WTC11 (cell line): ENCODE measurements at regions not wholly inside any gene's neighbourhood (a gene's known extent, or its start where the extent isn't known, plus 50 kb on each side); places are given as distances from the start of the nearest gene placed in this dataset.

ENCODE experiments used
- ATAC-seq: fragments of 200-7000 bp; cut with Tn5 transposase; 2 replicates; pipeline ENCODE4 v1.10.0; 2021; ENCODE audit warnings: mild to moderate bottlenecking, moderate library complexity
- CTCF ChIA-PET: fragments of 300-600 bp; sonication (Branson Sonifier 250); formaldehyde crosslinking; loops from one replicate; lab custom pipeline; 2021; ENCODE audit warnings: antibody characterized with exemption; lab: Charles Lee
- POLR2A ChIA-PET: fragments of 350-600 bp; sonication (Branson Sonifier 250); formaldehyde crosslinking; loops from one replicate; lab custom pipeline; 2021; ENCODE audit warnings: antibody characterized with exemption; lab: Charles Lee
- DNase-seq: peaks from one replicate; pipeline ENCODE4 v3.0.0; 2021; ENCODE audit warnings: low spot score
- H3K27ac Mint-ChIP-seq: 2 replicates; pipeline ENCODE4 v1.8.0; 2021; ENCODE audit warnings: mixed read lengths
- H3K27me3 Mint-ChIP-seq: 2 replicates; pipeline ENCODE4 v1.8.0; 2021; ENCODE audit warnings: low read depth, mild to moderate bottlenecking, moderate library complexity, mixed read lengths
- H3K36me3 Mint-ChIP-seq: 2 replicates; pipeline ENCODE4 v1.8.0; 2021; ENCODE audit warnings: mixed read lengths
- H3K4me1 Mint-ChIP-seq: 2 replicates; pipeline ENCODE4 v1.8.0; 2022; ENCODE audit warnings: mixed read lengths
- H3K4me3 Mint-ChIP-seq: 2 replicates; pipeline ENCODE4 v1.8.0; 2021; ENCODE audit warnings: mild to moderate bottlenecking, moderate library complexity, mixed read lengths
- H3K9me3 Mint-ChIP-seq: 2 replicates; pipeline ENCODE4 v1.8.0; 2021; ENCODE audit warnings: mixed read lengths
- CREM ChIP-seq: sonication (generic); formaldehyde crosslinking; IDR thresholded peaks from 2 replicates; pipeline ENCODE4 v1.8.1; 2022; ENCODE audit warnings: mild to moderate bottlenecking, missing genetic modification reagents, moderate library complexity
- ETV6 ChIP-seq: sonication (generic); formaldehyde crosslinking; IDR thresholded peaks from 2 replicates; pipeline ENCODE4 v1.8.1; 2022; ENCODE audit warnings: mild to moderate bottlenecking, missing genetic modification reagents
- FOXP1 ChIP-seq: sonication (generic); formaldehyde crosslinking; IDR thresholded peaks from 2 replicates; pipeline ENCODE4 v1.8.0; 2022; ENCODE audit warnings: missing genetic modification reagents, mild to moderate bottlenecking, moderate library complexity, borderline replicate concordance
- KAT7 ChIP-seq: sonication (generic); formaldehyde crosslinking; IDR thresholded peaks from 2 replicates; pipeline ENCODE4 v1.8.1; 2023; ENCODE audit warnings: missing genetic modification reagents, mild to moderate bottlenecking, borderline replicate concordance
- MXD4 ChIP-seq: fragments of 250-450 bp; sonication (Bioruptor Pico); IDR thresholded peaks from 2 replicates; pipeline ENCODE4 v1.8.0; 2021; ENCODE audit warnings: mild to moderate bottlenecking, moderate library complexity, borderline replicate concordance
- NFATC4 ChIP-seq: fragments of 250-450 bp; sonication (Bioruptor Pico); IDR thresholded peaks from 2 replicates; pipeline ENCODE4 v1.9.0; 2021; ENCODE audit warnings: mild to moderate bottlenecking
- PRRX2 ChIP-seq: fragments of 250-450 bp; sonication (Bioruptor Pico); IDR thresholded peaks from 2 replicates; pipeline ENCODE4 v1.8.0; 2021; ENCODE audit warnings: mild to moderate bottlenecking
- RELA ChIP-seq: sonication (generic); formaldehyde crosslinking; IDR thresholded peaks from 2 replicates; pipeline ENCODE4 v1.8.1; 2022; ENCODE audit warnings: missing genetic modification reagents, mild to moderate bottlenecking, borderline replicate concordance
- SOX15 ChIP-seq: fragments of 250-450 bp; sonication (Bioruptor Pico); IDR thresholded peaks from 2 replicates; pipeline ENCODE4 v1.9.0; 2021; ENCODE audit warnings: mild to moderate bottlenecking
- TEAD1 ChIP-seq: sonication (generic); formaldehyde crosslinking; IDR thresholded peaks from 2 replicates; pipeline ENCODE4 v1.8.0; 2022; ENCODE audit warnings: mild to moderate bottlenecking, missing genetic modification reagents
- ZBTB21 ChIP-seq: sonication (generic); formaldehyde crosslinking; IDR thresholded peaks from 2 replicates; pipeline ENCODE4 v1.8.1; 2023; ENCODE audit warnings: mild to moderate bottlenecking, missing genetic modification reagents, borderline replicate concordance
- ZNF317 ChIP-seq: sonication (generic); formaldehyde crosslinking; IDR thresholded peaks from 2 replicates; pipeline ENCODE4 v1.8.1; 2023; ENCODE audit warnings: low read depth, mild to moderate bottlenecking, moderate library complexity, missing genetic modification reagents, borderline replicate concordance
- TF ChIP-seq, protein P1 (sequence below): sonication (generic); formaldehyde crosslinking; IDR thresholded peaks from 2 replicates; pipeline ENCODE4 v1.8.0; 2022; ENCODE audit warnings: missing genetic modification reagents
- TF ChIP-seq, protein P2 (sequence below): sonication (generic); formaldehyde crosslinking; IDR thresholded peaks from 2 replicates; pipeline ENCODE4 v1.8.0; 2022; ENCODE audit warnings: mild to moderate bottlenecking, missing genetic modification reagents
- TF ChIP-seq, protein P3 (sequence below): sonication (generic); formaldehyde crosslinking; IDR thresholded peaks from 2 replicates; pipeline ENCODE4 v1.8.1; 2022; ENCODE audit warnings: low read depth, mild to moderate bottlenecking, moderate library complexity, missing genetic modification reagents, borderline replicate concordance
- TF ChIP-seq, protein P4 (sequence below): sonication (generic); formaldehyde crosslinking; IDR thresholded peaks from 2 replicates; pipeline ENCODE4 v1.8.1; 2023; ENCODE audit warnings: mild to moderate bottlenecking, missing genetic modification reagents
- TF ChIP-seq, protein P5 (sequence below): sonication (generic); formaldehyde crosslinking; IDR thresholded peaks from 2 replicates; pipeline ENCODE4 v1.8.0; 2022; ENCODE audit warnings: mild to moderate bottlenecking, missing genetic modification reagents
- TF ChIP-seq, protein P6 (sequence below): fragments of 250-450 bp; sonication (Bioruptor Pico); IDR thresholded peaks from 2 replicates; pipeline ENCODE4 v1.9.0; 2021; ENCODE audit warnings: mild to moderate bottlenecking

DNA sequence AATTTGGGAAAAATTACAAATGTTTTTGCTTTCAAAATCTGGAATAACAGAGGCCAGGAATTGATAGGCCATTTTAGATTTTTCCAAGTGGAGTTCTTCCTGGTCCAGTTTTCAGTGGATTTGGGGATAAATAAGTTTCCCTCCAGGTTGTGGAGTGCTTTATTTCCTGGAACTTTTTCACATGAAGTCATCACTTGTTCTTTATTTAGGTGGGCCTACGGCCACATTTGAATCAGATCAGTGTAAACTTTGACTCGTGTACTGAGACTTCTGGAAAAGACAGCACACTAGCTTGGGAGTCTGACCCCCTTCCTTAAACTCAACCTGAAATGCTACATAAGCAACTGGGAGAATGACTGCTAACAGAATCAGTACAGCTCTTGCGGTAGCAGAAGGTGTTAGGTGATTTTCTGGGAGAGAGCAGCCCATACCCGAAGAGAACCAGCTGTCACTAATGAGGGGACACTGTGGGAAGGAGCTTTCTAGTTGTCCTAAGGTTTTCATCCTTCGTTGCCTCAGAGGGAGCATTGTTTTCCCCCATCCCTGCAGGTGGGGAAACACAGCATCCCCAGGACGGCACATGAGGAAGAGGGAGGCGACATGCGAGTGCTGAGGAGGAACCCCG, 235.2 kb upstream of the FAT1 start (continued):
- TF ChIP-seq, protein P1, sequence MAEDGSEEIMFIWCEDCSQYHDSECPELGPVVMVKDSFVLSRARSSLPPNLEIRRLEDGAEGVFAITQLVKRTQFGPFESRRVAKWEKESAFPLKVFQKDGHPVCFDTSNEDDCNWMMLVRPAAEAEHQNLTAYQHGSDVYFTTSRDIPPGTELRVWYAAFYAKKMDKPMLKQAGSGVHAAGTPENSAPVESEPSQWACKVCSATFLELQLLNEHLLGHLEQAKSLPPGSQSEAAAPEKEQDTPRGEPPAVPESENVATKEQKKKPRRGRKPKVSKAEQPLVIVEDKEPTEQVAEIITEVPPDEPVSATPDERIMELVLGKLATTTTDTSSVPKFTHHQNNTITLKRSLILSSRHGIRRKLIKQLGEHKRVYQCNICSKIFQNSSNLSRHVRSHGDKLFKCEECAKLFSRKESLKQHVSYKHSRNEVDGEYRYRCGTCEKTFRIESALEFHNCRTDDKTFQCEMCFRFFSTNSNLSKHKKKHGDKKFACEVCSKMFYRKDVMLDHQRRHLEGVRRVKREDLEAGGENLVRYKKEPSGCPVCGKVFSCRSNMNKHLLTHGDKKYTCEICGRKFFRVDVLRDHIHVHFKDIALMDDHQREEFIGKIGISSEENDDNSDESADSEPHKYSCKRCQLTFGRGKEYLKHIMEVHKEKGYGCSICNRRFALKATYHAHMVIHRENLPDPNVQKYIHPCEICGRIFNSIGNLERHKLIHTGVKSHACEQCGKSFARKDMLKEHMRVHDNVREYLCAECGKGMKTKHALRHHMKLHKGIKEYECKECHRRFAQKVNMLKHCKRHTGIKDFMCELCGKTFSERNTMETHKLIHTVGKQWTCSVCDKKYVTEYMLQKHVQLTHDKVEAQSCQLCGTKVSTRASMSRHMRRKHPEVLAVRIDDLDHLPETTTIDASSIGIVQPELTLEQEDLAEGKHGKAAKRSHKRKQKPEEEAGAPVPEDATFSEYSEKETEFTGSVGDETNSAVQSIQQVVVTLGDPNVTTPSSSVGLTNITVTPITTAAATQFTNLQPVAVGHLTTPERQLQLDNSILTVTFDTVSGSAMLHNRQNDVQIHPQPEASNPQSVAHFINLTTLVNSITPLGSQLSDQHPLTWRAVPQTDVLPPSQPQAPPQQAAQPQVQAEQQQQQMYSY (CRISPR knock-in tag), result no peak
- TF ChIP-seq KAT7 (no peak), SOX15 (no peak), MXD4 (CRISPR knock-in tag) (no peak), TEAD1 (no peak), RELA (CRISPR knock-in tag) (no peak), ZBTB21 (no peak), ZNF317 (CRISPR knock-in tag) (no peak)
- TF ChIP-seq, protein P2, sequence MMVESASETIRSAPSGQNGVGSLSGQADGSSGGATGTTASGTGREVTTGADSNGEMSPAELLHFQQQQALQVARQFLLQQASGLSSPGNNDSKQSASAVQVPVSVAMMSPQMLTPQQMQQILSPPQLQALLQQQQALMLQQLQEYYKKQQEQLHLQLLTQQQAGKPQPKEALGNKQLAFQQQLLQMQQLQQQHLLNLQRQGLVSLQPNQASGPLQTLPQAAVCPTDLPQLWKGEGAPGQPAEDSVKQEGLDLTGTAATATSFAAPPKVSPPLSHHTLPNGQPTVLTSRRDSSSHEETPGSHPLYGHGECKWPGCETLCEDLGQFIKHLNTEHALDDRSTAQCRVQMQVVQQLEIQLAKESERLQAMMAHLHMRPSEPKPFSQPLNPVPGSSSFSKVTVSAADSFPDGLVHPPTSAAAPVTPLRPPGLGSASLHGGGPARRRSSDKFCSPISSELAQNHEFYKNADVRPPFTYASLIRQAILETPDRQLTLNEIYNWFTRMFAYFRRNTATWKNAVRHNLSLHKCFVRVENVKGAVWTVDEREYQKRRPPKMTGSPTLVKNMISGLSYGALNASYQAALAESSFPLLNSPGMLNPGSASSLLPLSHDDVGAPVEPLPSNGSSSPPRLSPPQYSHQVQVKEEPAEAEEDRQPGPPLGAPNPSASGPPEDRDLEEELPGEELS (CRISPR knock-in tag), result no peak

DNA sequence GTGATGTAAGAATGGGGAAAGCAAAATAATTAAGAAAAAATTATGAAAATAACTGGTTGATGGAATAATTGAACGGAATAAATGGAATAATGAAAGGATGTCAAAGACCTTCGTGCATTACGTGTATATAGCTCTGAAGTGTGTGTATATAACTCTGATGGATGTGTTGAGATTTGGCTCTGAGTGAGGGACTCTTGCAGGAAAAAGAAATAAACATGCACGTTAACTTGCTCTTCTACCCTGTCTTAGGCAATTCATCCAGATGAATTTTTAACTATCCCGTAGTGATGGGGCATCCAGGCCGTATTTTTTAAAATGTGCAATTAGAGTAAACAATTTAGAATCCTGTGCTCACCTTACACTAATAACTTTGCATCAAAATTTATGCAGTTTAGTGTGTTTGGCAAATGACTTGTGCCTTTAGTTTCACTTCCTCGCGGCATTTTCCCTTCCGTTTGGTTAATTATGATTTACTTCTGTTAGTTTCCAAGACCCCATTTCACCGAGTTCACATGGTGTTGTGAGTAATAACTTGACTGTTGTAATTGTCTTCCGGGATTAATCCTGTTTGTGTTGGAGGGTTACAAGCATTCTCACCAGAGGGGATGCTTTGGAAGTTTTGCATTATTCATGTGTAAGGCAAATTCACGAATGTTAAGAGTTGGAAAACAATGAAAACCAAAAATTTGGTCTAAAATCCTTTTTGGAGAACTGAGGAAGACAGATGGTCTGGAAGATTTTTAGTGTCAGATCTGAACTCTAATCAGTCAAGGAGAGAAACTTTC, 256.5 kb upstream of the FAT1 start:
- Mint-ChIP-seq H3K9me3 (no peaks in the 10 kb centered on the region), H3K4me1 (peaks cover 20% of the 10 kb centered on the region), H3K27ac (peak overlapping the region; percentile 55; the same call in 1 of the 2 replicates)
- CTCF ChIA-PET, result no interaction called here
- DNase-seq, result no peak
- TF ChIP-seq, protein P3, sequence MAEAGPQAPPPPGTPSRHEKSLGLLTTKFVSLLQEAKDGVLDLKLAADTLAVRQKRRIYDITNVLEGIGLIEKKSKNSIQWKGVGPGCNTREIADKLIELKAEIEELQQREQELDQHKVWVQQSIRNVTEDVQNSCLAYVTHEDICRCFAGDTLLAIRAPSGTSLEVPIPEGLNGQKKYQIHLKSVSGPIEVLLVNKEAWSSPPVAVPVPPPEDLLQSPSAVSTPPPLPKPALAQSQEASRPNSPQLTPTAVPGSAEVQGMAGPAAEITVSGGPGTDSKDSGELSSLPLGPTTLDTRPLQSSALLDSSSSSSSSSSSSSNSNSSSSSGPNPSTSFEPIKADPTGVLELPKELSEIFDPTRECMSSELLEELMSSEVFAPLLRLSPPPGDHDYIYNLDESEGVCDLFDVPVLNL (CRISPR knock-in tag), result no peak
- no peak for TF ChIP-seq PRRX2
- no peak for TF ChIP-seq CREM
- no peak for TF ChIP-seq TEAD1
- TF ChIP-seq, protein P4, sequence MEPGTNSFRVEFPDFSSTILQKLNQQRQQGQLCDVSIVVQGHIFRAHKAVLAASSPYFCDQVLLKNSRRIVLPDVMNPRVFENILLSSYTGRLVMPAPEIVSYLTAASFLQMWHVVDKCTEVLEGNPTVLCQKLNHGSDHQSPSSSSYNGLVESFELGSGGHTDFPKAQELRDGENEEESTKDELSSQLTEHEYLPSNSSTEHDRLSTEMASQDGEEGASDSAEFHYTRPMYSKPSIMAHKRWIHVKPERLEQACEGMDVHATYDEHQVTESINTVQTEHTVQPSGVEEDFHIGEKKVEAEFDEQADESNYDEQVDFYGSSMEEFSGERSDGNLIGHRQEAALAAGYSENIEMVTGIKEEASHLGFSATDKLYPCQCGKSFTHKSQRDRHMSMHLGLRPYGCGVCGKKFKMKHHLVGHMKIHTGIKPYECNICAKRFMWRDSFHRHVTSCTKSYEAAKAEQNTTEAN, result no peak
- TF ChIP-seq, protein P5, sequence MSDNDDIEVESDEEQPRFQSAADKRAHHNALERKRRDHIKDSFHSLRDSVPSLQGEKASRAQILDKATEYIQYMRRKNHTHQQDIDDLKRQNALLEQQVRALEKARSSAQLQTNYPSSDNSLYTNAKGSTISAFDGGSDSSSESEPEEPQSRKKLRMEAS, result no peak
- no peak for TF ChIP-seq ETV6
- TF ChIP-seq NFATC4, result no peak
- TF ChIP-seq, protein P6, sequence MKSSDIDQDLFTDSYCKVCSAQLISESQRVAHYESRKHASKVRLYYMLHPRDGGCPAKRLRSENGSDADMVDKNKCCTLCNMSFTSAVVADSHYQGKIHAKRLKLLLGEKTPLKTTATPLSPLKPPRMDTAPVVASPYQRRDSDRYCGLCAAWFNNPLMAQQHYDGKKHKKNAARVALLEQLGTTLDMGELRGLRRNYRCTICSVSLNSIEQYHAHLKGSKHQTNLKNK, result no peak
- TF ChIP-seq FOXP1 (CRISPR knock-in tag), result no peak
- TF ChIP-seq, all 79 proteins: peak for 0
- H3K4me3 Mint-ChIP-seq, result no peak overlapping the region
- POLR2A ChIA-PET, result no interaction called here
- H3K36me3 Mint-ChIP-seq, result no peaks in the 10 kb centered on the region
- no peak for ATAC-seq
- H3K27me3 Mint-ChIP-seq, result no peaks in the 10 kb centered on the region
